ENCODE measurements at regions not wholly inside any gene's neighbourhood (a gene's known extent, or its start where the extent isn't known, plus 50 kb on each side); places are given as distances from the start of the nearest gene placed in this dataset.

- intact Hi-C loops (cut with DNase I) = no loop called here
- ATAC-seq (ENCODE audit: poor library complexity) (no peak), DNase-seq (no peak)
Observed at GRCh38 chr6:74814440-74814839, 391.4 kb downstream of the COL12A1 start.

- ATAC-seq (ENCODE audit: poor library complexity) (no peak), DNase-seq (no peak)
- intact Hi-C loops (cut with DNase I) = no loop called here
Observed at GRCh38 chr6:74807674-74808073, 398.2 kb downstream of the COL12A1 start.

- intact Hi-C loops (cut with DNase I) = no loop called here
- ATAC-seq (ENCODE audit: poor library complexity) = peak; percentile 87
- DNase-seq = no peak
Observed at GRCh38 chr6:74805916-74806696, 399.7 kb downstream of the COL12A1 start.

GRCh38 chr6:74798302-74798701 lies 407.6 kb downstream of the COL12A1 start:
- intact Hi-C loops (cut with DNase I) = no loop called here
- DNase-seq (no peak), ATAC-seq (ENCODE audit: poor library complexity) (no peak)

GRCh38 chr6:74785236-74785635 lies 420.6 kb downstream of the COL12A1 start:
- ATAC-seq (ENCODE audit: poor library complexity) = no peak

GRCh38 chr6:74782346-74782745 lies 423.5 kb downstream of the COL12A1 start:
- intact Hi-C loops (cut with DNase I) = no loop called here
- DNase-seq (no peak), ATAC-seq (ENCODE audit: poor library complexity) (no peak)

More at GRCh38 chr6:74785236-74785635, 420.6 kb downstream of the COL12A1 start:
- intact Hi-C loops (cut with DNase I) = no loop called here
- no peak for DNase-seq

GRCh38 chr6:74780831-74781230 lies 425.0 kb downstream of the COL12A1 start:
- no peak for ATAC-seq (ENCODE audit: poor library complexity)
- no peak for DNase-seq
- intact Hi-C loops (cut with DNase I) = no loop called here

GRCh38 chr6:74768738-74769137 lies 437.1 kb downstream of the COL12A1 start:
- ATAC-seq (ENCODE audit: poor library complexity) (no peak), DNase-seq (no peak)
- intact Hi-C loops (cut with DNase I) = no loop called here

- ATAC-seq (ENCODE audit: poor library complexity) = no peak
- no peak for DNase-seq
Observed at GRCh38 chr6:74768120-74768519, 437.7 kb downstream of the COL12A1 start.

GRCh38 chr6:74765486-74765885 lies 440.4 kb downstream of the COL12A1 start:
- DNase-seq (no peak), ATAC-seq (ENCODE audit: poor library complexity) (no peak)
- intact Hi-C loops (cut with DNase I) = no loop called here

More at GRCh38 chr6:74768120-74768519, 437.7 kb downstream of the COL12A1 start:
- intact Hi-C loops (cut with DNase I) = no loop called here

- intact Hi-C loops (cut with DNase I) = no loop called here
- no peak for ATAC-seq (ENCODE audit: poor library complexity)
- no peak for DNase-seq
Observed at GRCh38 chr6:74764486-74764885, 441.4 kb downstream of the COL12A1 start.

- intact Hi-C loops (cut with DNase I) = no loop called here
- no peak for DNase-seq
- no peak for ATAC-seq (ENCODE audit: poor library complexity)
Observed at GRCh38 chr6:74762841-74763240, 443.0 kb downstream of the COL12A1 start.

- intact Hi-C loops (cut with DNase I) = no loop called here
- ATAC-seq (ENCODE audit: poor library complexity) (no peak), DNase-seq (no peak)
Observed at GRCh38 chr6:74757813-74758212, 448.0 kb downstream of the COL12A1 start.

GRCh38 chr6:74756923-74757322 lies 448.9 kb downstream of the COL12A1 start:
- no peak for ATAC-seq (ENCODE audit: poor library complexity)
- DNase-seq = no peak
- intact Hi-C loops (cut with DNase I) = no loop called here

GRCh38 chr6:74755778-74756177 lies 450.1 kb downstream of the COL12A1 start:
- no peak for ATAC-seq (ENCODE audit: poor library complexity)
- intact Hi-C loops (cut with DNase I) = no loop called here

GRCh38 chr6:74755196-74755595 lies 450.7 kb downstream of the COL12A1 start:
- ATAC-seq (ENCODE audit: poor library complexity) = no peak
- intact Hi-C loops (cut with DNase I) = no loop called here

More at GRCh38 chr6:74755778-74756177, 450.1 kb downstream of the COL12A1 start:
- no peak for DNase-seq

GRCh38 chr6:74753883-74754600 lies 451.8 kb downstream of the COL12A1 start:
- intact Hi-C loops (cut with DNase I) = no loop called here
- ATAC-seq (ENCODE audit: poor library complexity) (no peak), DNase-seq (no peak)

More at GRCh38 chr6:74755196-74755595, 450.7 kb downstream of the COL12A1 start:
- DNase-seq = peak; percentile 30

GRCh38 chr6:74752303-74752702 lies 453.6 kb downstream of the COL12A1 start:
- ATAC-seq (ENCODE audit: poor library complexity) (no peak), DNase-seq (no peak)
- intact Hi-C loops (cut with DNase I) = no loop called here

GRCh38 chr6:74750826-74751225 lies 455.0 kb downstream of the COL12A1 start:
- intact Hi-C loops (cut with DNase I) = no loop called here
- no peak for ATAC-seq (ENCODE audit: poor library complexity)

More at GRCh38 chr6:74750826-74751225, 455.0 kb downstream of the COL12A1 start:
- no peak for DNase-seq
